ENCODE measurements at regions not wholly inside any gene's neighbourhood (a gene's known extent, or its start where the extent isn't known, plus 50 kb on each side); places are given as distances from the start of the nearest gene placed in this dataset.
A peak's percentile ranks its signal among the peaks of the same experiment; 100 is the strongest.

GRCh38 chr11:92386577-92386976, 162.0 kb downstream of the FAT3 start:
- Histone ChIP-seq H4K20me1 (replicated peaks; ENCODE audit: insufficient read depth) (no peaks in the 10 kb centered on the region), H3F3A (replicated peaks; ENCODE audit: low read depth) (no peaks in the 10 kb centered on the region), H3K36me3 (ENCODE audit: insufficient read depth) (no peaks in the 10 kb centered on the region), H3K9me2 (ENCODE audit: insufficient read depth) (no peaks in the 10 kb centered on the region; the same call in 1 of the 2 replicates), H3K4me1 (ENCODE audit: insufficient read depth) (peaks cover 31% of the 10 kb centered on the region), H3K4me2 (no peak overlapping the region), H3K27me3 (ENCODE audit: insufficient read depth) (no peaks in the 10 kb centered on the region), H3K79me2 (replicated peaks; ENCODE audit: insufficient read depth) (peaks cover 99% of the 10 kb centered on the region), H3K4me3 (no peak overlapping the region), H3K27ac (ENCODE audit: low read depth) (no peak overlapping the region), H2AFZ (no peak overlapping the region)
- H3K27me3 Mint-ChIP-seq (ENCODE audit: insufficient read depth, low read depth, poor library complexity): peaks cover 8% of the 10 kb centered on the region
- no peak for ATAC-seq
- H3K4me3 Mint-ChIP-seq: no peak overlapping the region
- no peaks in the 10 kb centered on the region for H3K9me3 Mint-ChIP-seq
- DNase-seq (ENCODE audit: low spot score): no peak
- H3K36me3 Mint-ChIP-seq (ENCODE audit: low read depth): no peaks in the 10 kb centered on the region; the same call in 1 of the 3 replicates
- TF ChIP-seq REST (IDR thresholded peaks at IDR 0.05; ENCODE audit: unreplicated experiment): no peak
- H3K27ac Mint-ChIP-seq: peak overlapping the region; percentile 9; the same call in 1 of the 2 replicates
- peaks cover 66% of the 10 kb centered on the region for H3K4me1 Mint-ChIP-seq

GRCh38 chr11:92387859-92388258, 163.2 kb downstream of the FAT3 start:
- ATAC-seq (no peak), DNase-seq (ENCODE audit: low spot score) (no peak)
- H3K27ac ChIP-seq (ENCODE audit: low read depth): no peak overlapping the region
- H3K36me3 ChIP-seq (ENCODE audit: insufficient read depth): no peaks in the 10 kb centered on the region
- H3K27me3 ChIP-seq (ENCODE audit: insufficient read depth): no peaks in the 10 kb centered on the region
- Mint-ChIP-seq H3K4me3 (no peak overlapping the region), H3K27me3 (ENCODE audit: insufficient read depth, low read depth, poor library complexity) (peaks cover 9% of the 10 kb centered on the region), H3K36me3 (ENCODE audit: low read depth) (no peaks in the 10 kb centered on the region; the same call in 1 of the 3 replicates), H3K9me3 (no peaks in the 10 kb centered on the region), H3K27ac (no peak overlapping the region), H3K4me1 (peaks cover 63% of the 10 kb centered on the region)
- no peaks in the 10 kb centered on the region for H4K20me1 ChIP-seq (replicated peaks; ENCODE audit: insufficient read depth)
- peaks cover 99% of the 10 kb centered on the region for H3K79me2 ChIP-seq (replicated peaks; ENCODE audit: insufficient read depth)
- H3K9me2 ChIP-seq (ENCODE audit: insufficient read depth): no peaks in the 10 kb centered on the region; the same call in 1 of the 2 replicates
- no peak overlapping the region for H3K4me3 ChIP-seq
- no peaks in the 10 kb centered on the region for H3F3A ChIP-seq (replicated peaks; ENCODE audit: low read depth)
- H3K4me1 ChIP-seq (ENCODE audit: insufficient read depth): peaks cover 34% of the 10 kb centered on the region
- no peak overlapping the region for H2AFZ ChIP-seq
- no peak overlapping the region for H3K4me2 ChIP-seq
- TF ChIP-seq ZNF114 (CRISPR knock-in tag; IDR thresholded peaks at IDR 0.05) (no peak), NANOG (IDR thresholded peaks at IDR 0.05; ENCODE audit: borderline replicate concordance) (no peak), JUNB (IDR thresholded peaks at IDR 0.05; ENCODE audit: unreplicated experiment) (no peak), REST (IDR thresholded peaks at IDR 0.05; ENCODE audit: unreplicated experiment) (no peak), EZH2phosphoT487 (IDR thresholded peaks at IDR 0.05; ENCODE audit: unreplicated experiment) (no peak), CREB1 (CRISPR knock-in tag; IDR thresholded peaks at IDR 0.05; ENCODE audit: low read depth) (no peak), EZH2 (IDR thresholded peaks at IDR 0.05; ENCODE audit: low read depth, unreplicated experiment) (no peak), STAT1 (IDR thresholded peaks at IDR 0.05; ENCODE audit: unreplicated experiment) (no peak), POLR2AphosphoS5 (IDR thresholded peaks at IDR 0.05; ENCODE audit: low read depth) (no peak), ZNF331 (CRISPR knock-in tag; IDR thresholded peaks at IDR 0.05; ENCODE audit: low read depth) (no peak)
- TF ChIP-seq, protein P1, sequence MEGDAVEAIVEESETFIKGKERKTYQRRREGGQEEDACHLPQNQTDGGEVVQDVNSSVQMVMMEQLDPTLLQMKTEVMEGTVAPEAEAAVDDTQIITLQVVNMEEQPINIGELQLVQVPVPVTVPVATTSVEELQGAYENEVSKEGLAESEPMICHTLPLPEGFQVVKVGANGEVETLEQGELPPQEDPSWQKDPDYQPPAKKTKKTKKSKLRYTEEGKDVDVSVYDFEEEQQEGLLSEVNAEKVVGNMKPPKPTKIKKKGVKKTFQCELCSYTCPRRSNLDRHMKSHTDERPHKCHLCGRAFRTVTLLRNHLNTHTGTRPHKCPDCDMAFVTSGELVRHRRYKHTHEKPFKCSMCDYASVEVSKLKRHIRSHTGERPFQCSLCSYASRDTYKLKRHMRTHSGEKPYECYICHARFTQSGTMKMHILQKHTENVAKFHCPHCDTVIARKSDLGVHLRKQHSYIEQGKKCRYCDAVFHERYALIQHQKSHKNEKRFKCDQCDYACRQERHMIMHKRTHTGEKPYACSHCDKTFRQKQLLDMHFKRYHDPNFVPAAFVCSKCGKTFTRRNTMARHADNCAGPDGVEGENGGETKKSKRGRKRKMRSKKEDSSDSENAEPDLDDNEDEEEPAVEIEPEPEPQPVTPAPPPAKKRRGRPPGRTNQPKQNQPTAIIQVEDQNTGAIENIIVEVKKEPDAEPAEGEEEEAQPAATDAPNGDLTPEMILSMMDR (conservative IDR thresholded peaks at IDR 0.05; ENCODE audit: low read depth in 2 of 2): no peak

Measured in GM23338 (cell line).